PC-3 (cell line): ENCODE measurements at regions not wholly inside any gene's neighbourhood (a gene's known extent, or its start where the extent isn't known, plus 50 kb on each side); places are given as distances from the start of the nearest gene placed in this dataset.
A peak's percentile ranks its signal among the peaks of the same experiment; 100 is the strongest.

Experiments
- ATAC-seq: fragments of 200-7000 bp; cut with Tn5 transposase; 2 replicates; pipeline ENCODE4 v1.9.1; 2020; ENCODE audit warnings: mild to moderate bottlenecking, moderate library complexity
- BruUV-seq: library from RNA; stranded (reverse); fragments of 400-500 nt; replicated peaks from 2 replicates; lab custom pipeline; 2021; lab: Mats Ljungman, UMichigan
- CTCF ChIA-PET: fragments of 300-600 bp; sonication (Branson Sonifier 250); formaldehyde crosslinking; loops from one replicate; lab custom pipeline; 2022; ENCODE audit warnings: antibody characterized with exemption; lab: Charles Lee
- POLR2A ChIA-PET: fragments of 300-600 bp; sonication (Branson Sonifier 250); formaldehyde crosslinking; loops from one replicate; lab custom pipeline; 2022; ENCODE audit warnings: antibody characterized with exemption; ENCODE audit not compliant: unreplicated experiment; lab: Charles Lee
- DNase-seq: peaks from one replicate; pipeline ENCODE4 v3.0.0-alpha.2; 2015
- H2AFZ ChIP-seq: fragments of 300-600 bp; sonication (generic); 2 replicates; pipeline ENCODE4 v1.6.0; 2016; ENCODE audit warnings: antibody characterized with exemption, low read length
- H3F3A ChIP-seq: fragments of 300-600 bp; sonication (generic); one replicate; pipeline ENCODE4 v1.6.0; 2017; ENCODE audit warnings: antibody characterized with exemption, low read length, control low read depth, mild to moderate bottlenecking; ENCODE audit not compliant: unreplicated experiment
- H3K27ac ChIP-seq: fragments of 300-600 bp; sonication (generic); 2 replicates; pipeline ENCODE4 v1.5.1; 2016; ENCODE audit warnings: mild to moderate bottlenecking, low read length
- H3K27me3 ChIP-seq: fragments of 300-600 bp; sonication (generic); 2 replicates; pipeline ENCODE4 v1.6.1; 2016; ENCODE audit warnings: low read length, mixed read lengths
- H3K36me3 ChIP-seq: fragments of 300-600 bp; sonication (generic); 2 replicates; pipeline ENCODE4 v1.6.1; 2016; ENCODE audit warnings: low read depth, mixed run types, low read length, mixed read lengths
- H3K4me1 ChIP-seq: fragments of 300-600 bp; sonication (generic); 2 replicates; pipeline ENCODE4 v1.5.1; 2016; ENCODE audit warnings: low read length; ENCODE audit not compliant: insufficient read depth
- H3K4me2 ChIP-seq: fragments of 300-600 bp; sonication (generic); 2 replicates; pipeline ENCODE4 v1.6.0; 2016; ENCODE audit warnings: low read length
- H3K4me3 ChIP-seq: fragments of 300-600 bp; sonication (generic); 2 replicates; pipeline ENCODE4 v1.5.1; 2016; ENCODE audit warnings: mild to moderate bottlenecking, low read length, mixed read lengths
- H3K79me2 ChIP-seq: fragments of 300-600 bp; sonication (generic); 2 replicates; pipeline ENCODE4 v1.6.1; 2017; ENCODE audit warnings: low read length, mixed read lengths
- H3K9ac ChIP-seq: fragments of 300-600 bp; sonication (generic); 2 replicates; pipeline ENCODE4 v1.6.0; 2016; ENCODE audit warnings: mild to moderate bottlenecking, low read length
- H3K9me2 ChIP-seq: fragments of 300-600 bp; sonication (generic); replicated peaks from 2 replicates; pipeline ENCODE4 v1.6.1; 2016; ENCODE audit warnings: mixed run types, low read length, mixed read lengths
- H3K9me3 ChIP-seq: fragments of 300-600 bp; sonication (generic); 2 replicates; pipeline ENCODE4 v1.6.1; 2016; ENCODE audit warnings: low read length, mixed read lengths
- H4K20me1 ChIP-seq: fragments of 300-600 bp; sonication (generic); 2 replicates; pipeline ENCODE4 v1.6.1; 2016; ENCODE audit warnings: low read length, mixed read lengths
- CTCF ChIP-seq: fragments of 300-600 bp; sonication (generic); conservative IDR thresholded peaks from 2 replicates; pipeline ENCODE4 v1.5.1; 2017; ENCODE audit warnings: antibody characterized with exemption, low read depth, mild to moderate bottlenecking, low read length
- EZH2 ChIP-seq: fragments of 300-600 bp; sonication (generic); IDR thresholded peaks from one replicate; pipeline ENCODE4 v1.6.1; 2017; ENCODE audit warnings: antibody characterized with exemption, mild to moderate bottlenecking, low read length; ENCODE audit not compliant: unreplicated experiment
- EZH2phosphoT487 ChIP-seq: fragments of 300-600 bp; sonication (generic); IDR thresholded peaks from 2 replicates; pipeline ENCODE4 v1.6.1; 2018; ENCODE audit warnings: mild to moderate bottlenecking, antibody characterized with exemption, low read length, borderline replicate concordance
- intact Hi-C: fragments of 100-400 bp; cut with micrococcal nuclease; formaldehyde crosslinking; loops from 2 replicates; pipeline ENCODE4 v1.9.0; 2023

GRCh38 chr1:209416716-209417115 is 166.8 kb upstream of the CAMK1G start:
- ATAC-seq (no peak), DNase-seq (no peak)
- Histone ChIP-seq H3K4me1 (peaks cover 32% of the 10 kb centered on the region), H3K4me3 (no peak overlapping the region), H3K27me3 (no peaks in the 10 kb centered on the region), H3K9me2 (no peaks in the 10 kb centered on the region), H2AFZ (no peak overlapping the region), H3F3A (no peaks in the 10 kb centered on the region), H3K9ac (no peak overlapping the region), H3K79me2 (no peaks in the 10 kb centered on the region), H4K20me1 (no peaks in the 10 kb centered on the region), H3K27ac (peak overlapping the region; percentile 54; the same call in 1 of the 2 replicates), H3K9me3 (no peaks in the 10 kb centered on the region), H3K36me3 (no peaks in the 10 kb centered on the region), H3K4me2 (no peak overlapping the region)
- TF ChIP-seq EZH2phosphoT487 (no peak), CTCF (no peak), EZH2 (no peak)
- ChIA-PET CTCF (interaction anchor here (0.7 to 0.9 kb wide), 2 partner anchors 18 to 19 kb away, joined by 3 to 4 read pairs; no protein-coding TSS in a partner anchor), POLR2A (interaction anchor here (0.7 kb wide), 1 partner anchor 12 kb away, joined by 4 read pairs; no protein-coding TSS in a partner anchor)
- intact Hi-C loops, result no loop called here
- BruUV-seq, result no TSS peak

GRCh38 chr1:209417761-209418160 is 165.8 kb upstream of the CAMK1G start:
- H3K4me2 ChIP-seq, result no peak overlapping the region
- DNase-seq, result no peak
- BruUV-seq, result no TSS peak

More at GRCh38 chr1:209417761-209418160, 165.8 kb upstream of the CAMK1G start:
- H2AFZ ChIP-seq, result no peak overlapping the region
- no peak overlapping the region for H3K4me3 ChIP-seq
- CTCF ChIA-PET, result no interaction called here
- H3F3A ChIP-seq, result no peaks in the 10 kb centered on the region
- peaks cover 31% of the 10 kb centered on the region for H3K4me1 ChIP-seq
- no peaks in the 10 kb centered on the region for H3K9me2 ChIP-seq
- H3K9ac ChIP-seq, result no peak overlapping the region
- no peak for ATAC-seq
- no peak overlapping the region for H3K27ac ChIP-seq
- H3K9me3 ChIP-seq, result no peaks in the 10 kb centered on the region
- H3K36me3 ChIP-seq, result no peaks in the 10 kb centered on the region
- no peaks in the 10 kb centered on the region for H3K79me2 ChIP-seq
- POLR2A ChIA-PET, result interaction anchor here (0.6 kb wide), 1 partner anchor 378 kb away, joined by 3 read pairs; no protein-coding TSS in a partner anchor
- no peaks in the 10 kb centered on the region for H3K27me3 ChIP-seq
- H4K20me1 ChIP-seq, result no peaks in the 10 kb centered on the region
- TF ChIP-seq EZH2 (no peak), CTCF (no peak), EZH2phosphoT487 (no peak)
- intact Hi-C loops, result no loop called here
